Cardiac muscle cell (in vitro differentiated cells and primary cell): ENCODE measurements at regions not wholly inside any gene's neighbourhood (a gene's known extent, or its start where the extent isn't known, plus 50 kb on each side); places are given as distances from the start of the nearest gene placed in this dataset.
A peak's percentile ranks its signal among the peaks of the same experiment; 100 is the strongest.
"Not testable (repeated sequence)": the region's sequence is repeated elsewhere in the genome, so short reads cannot be mapped to it uniquely, and the experiment has no call there.

Experiments used
- DNase-seq, 2 donors: peaks; one replicate each; pipeline versions ENCODE4 v3.0.0 to v3.0.0-alpha.2; 2010 to 2017; ENCODE audit warnings: low read depth in 1 of 2, low spot score in 1 of 2
- H3K27ac ChIP-seq: fragments of 200-600 bp; sonication (generic); 2 replicates; pipeline ENCODE4 v1.5.1; 2016
- H3K27me3 ChIP-seq: fragments of 200-600 bp; sonication (generic); 2 replicates; pipeline ENCODE4 v1.6.0; 2016; ENCODE audit warnings: control low read depth
- H3K36me3 ChIP-seq: fragments of 200-600 bp; sonication (generic); 2 replicates; pipeline ENCODE4 v1.5.1; 2016; ENCODE audit warnings: control low read depth
- H3K4me1 ChIP-seq: fragments of 200-600 bp; sonication (generic); 2 replicates; pipeline ENCODE4 v1.8.1; 2017; ENCODE audit warnings: low read depth, mild to moderate bottlenecking, mixed run types
- H3K4me3 ChIP-seq: fragments of 200-600 bp; sonication (generic); 2 replicates; pipeline ENCODE4 v1.5.1; 2016; ENCODE audit warnings: mild to moderate bottlenecking
- H3K9me3 ChIP-seq: fragments of 200-600 bp; sonication (generic); 2 replicates; pipeline ENCODE4 v1.5.1; 2017; ENCODE audit warnings: low read depth, mild to moderate bottlenecking, control low read depth
- CTCF ChIP-seq: IDR thresholded peaks from 2 replicates; pipeline ENCODE4 v1.5.1; 2012; ENCODE audit warnings: low read depth, mild to moderate bottlenecking, low read length

- DNase-seq = no peak
- no peak overlapping the region for H3K27ac ChIP-seq
- H3K4me3 ChIP-seq = no peak overlapping the region
- H3K36me3 ChIP-seq = no peaks in the 10 kb centered on the region
- no peaks in the 10 kb centered on the region for H3K9me3 ChIP-seq
- TF ChIP-seq CTCF = no peak
- no peaks in the 10 kb centered on the region for H3K27me3 ChIP-seq
- no peaks in the 10 kb centered on the region for H3K4me1 ChIP-seq
Measured at GRCh38 chr2:185404578-185404977, 334.0 kb upstream of the FSIP2 start.

- H3K4me1 ChIP-seq = no peaks in the 10 kb centered on the region
- no peak for DNase-seq
- TF ChIP-seq CTCF = no peak
- H3K36me3 ChIP-seq = no peaks in the 10 kb centered on the region
- H3K9me3 ChIP-seq = no peaks in the 10 kb centered on the region
- H3K4me3 ChIP-seq = no peak overlapping the region
- no peaks in the 10 kb centered on the region for H3K27me3 ChIP-seq
- no peak overlapping the region for H3K27ac ChIP-seq
Measured at GRCh38 chr2:185417111-185417510, 321.5 kb upstream of the FSIP2 start.

- H3K27me3 ChIP-seq = no peaks in the 10 kb centered on the region
- no peaks in the 10 kb centered on the region for H3K36me3 ChIP-seq
- DNase-seq = no peak
- no peak overlapping the region for H3K27ac ChIP-seq
- H3K9me3 ChIP-seq = no peaks in the 10 kb centered on the region
- TF ChIP-seq CTCF = no peak
- no peaks in the 10 kb centered on the region for H3K4me1 ChIP-seq
- H3K4me3 ChIP-seq = no peak overlapping the region
Measured at GRCh38 chr2:185417688-185418087, 320.9 kb upstream of the FSIP2 start.

GRCh38 chr2:185424958-185425629 is 313.5 kb upstream of the FSIP2 start:
- Histone ChIP-seq H3K4me3 (peak overlapping the region; percentile 78), H3K27ac (peak overlapping the region; percentile 93), H3K4me1 (peaks cover 12% of the 10 kb centered on the region)
- DNase-seq = peak in 1 of 2 donors; percentile 41
- not testable (repeated sequence) for H3K9me3 ChIP-seq, H3K36me3 ChIP-seq, H3K27me3 ChIP-seq

GRCh38 chr2:185428000-185428399 is 310.6 kb upstream of the FSIP2 start:
- TF ChIP-seq CTCF = no peak
- no peak for DNase-seq
- Histone ChIP-seq H3K4me3 (no peak overlapping the region), H3K27ac (no peak overlapping the region), H3K4me1 (peaks cover 12% of the 10 kb centered on the region), H3K27me3 (no peaks in the 10 kb centered on the region), H3K9me3 (no peaks in the 10 kb centered on the region), H3K36me3 (no peaks in the 10 kb centered on the region)

- Histone ChIP-seq H3K4me3 (no peak overlapping the region), H3K4me1 (peaks cover under 1% of the 10 kb centered on the region), H3K36me3 (no peaks in the 10 kb centered on the region), H3K27me3 (no peaks in the 10 kb centered on the region), H3K9me3 (no peaks in the 10 kb centered on the region), H3K27ac (no peak overlapping the region)
- DNase-seq = no peak
- no peak for TF ChIP-seq CTCF
Measured at GRCh38 chr2:185433824-185434223, 304.8 kb upstream of the FSIP2 start.
